HG02938 (cell line): ENCODE measurements at regions not wholly inside any gene's neighbourhood (a gene's known extent, or its start where the extent isn't known, plus 50 kb on each side); places are given as distances from the start of the nearest gene placed in this dataset.

ENCODE experiments used
- ATAC-seq: cut with Tn5 transposase; IDR thresholded peaks from one replicate; pipeline ENCODE4 v1.9.1; 2021; ENCODE audit warnings: mild to moderate bottlenecking, moderate library complexity; ENCODE audit not compliant: unreplicated experiment

- no peak for ATAC-seq
Measured at GRCh38 chr3:102102394-102102793, 253.1 kb downstream of the NFKBIZ start.

GRCh38 chr3:102104033-102104432 is 254.7 kb downstream of the NFKBIZ start:
- no peak for ATAC-seq

GRCh38 chr3:102105193-102105592 is 255.9 kb downstream of the NFKBIZ start:
- no peak for ATAC-seq

- no peak for ATAC-seq
Measured at GRCh38 chr3:102106416-102107097, 257.2 kb downstream of the NFKBIZ start.

GRCh38 chr3:102112704-102113230 is 263.5 kb downstream of the NFKBIZ start:
- ATAC-seq, result no peak

GRCh38 chr3:102113421-102114041 is 264.2 kb downstream of the NFKBIZ start:
- ATAC-seq, result no peak

- ATAC-seq, result no peak
Measured at GRCh38 chr3:102114264-102114979, 265.1 kb downstream of the NFKBIZ start.

- ATAC-seq, result no peak
Measured at GRCh38 chr3:102122527-102122926, 273.2 kb downstream of the NFKBIZ start.

GRCh38 chr3:102123590-102124190 is 274.4 kb downstream of the NFKBIZ start:
- no peak for ATAC-seq

GRCh38 chr3:102124282-102124681 is 275.0 kb downstream of the NFKBIZ start:
- no peak for ATAC-seq

- no peak for ATAC-seq
Measured at GRCh38 chr3:102124704-102125103, 275.4 kb downstream of the NFKBIZ start.

GRCh38 chr3:102125197-102125993 is 276.1 kb downstream of the NFKBIZ start:
- no peak for ATAC-seq

GRCh38 chr3:102125994-102126368 is 276.7 kb downstream of the NFKBIZ start:
- ATAC-seq, result no peak

- no peak for ATAC-seq
Measured at GRCh38 chr3:102129760-102130608, 280.7 kb downstream of the NFKBIZ start.

GRCh38 chr3:102132370-102132769 is 283.1 kb downstream of the NFKBIZ start:
- no peak for ATAC-seq

- ATAC-seq, result no peak
Measured at GRCh38 chr3:102133376-102133775, 284.1 kb downstream of the NFKBIZ start.

GRCh38 chr3:102135316-102135715 is 286.0 kb downstream of the NFKBIZ start:
- no peak for ATAC-seq

GRCh38 chr3:102136183-102136582 is 286.9 kb downstream of the NFKBIZ start:
- no peak for ATAC-seq

GRCh38 chr3:102140116-102140515 is 290.8 kb downstream of the NFKBIZ start:
- no peak for ATAC-seq
